Testis (tissue), 2 donors: ENCODE measurements at regions not wholly inside any gene's neighbourhood (a gene's known extent, or its start where the extent isn't known, plus 50 kb on each side); places are given as distances from the start of the nearest gene placed in this dataset.

Experiments used
- CTCF ChIP-seq, 3 experiments: fragments of 450-650 bp in 2 of 3; fragments of 200-600 bp in 1 of 3; sonication (generic) in 1 of 3; IDR thresholded peaks; one replicate each; pipeline ENCODE4 v1.5.1; 2016 to 2019; ENCODE audit warnings: antibody characterized with exemption in 3 of 3, mild to moderate bottlenecking in 2 of 3, moderate library complexity in 1 of 3
- POLR2A ChIP-seq: fragments of 450-650 bp; IDR thresholded peaks from one replicate; pipeline ENCODE4 v1.6.1; 2017; ENCODE audit warnings: antibody characterized with exemption, mild to moderate bottlenecking, moderate library complexity

GRCh38 chr21:30943243-30943642 lies 61.9 kb upstream of the KRTAP11-1 start:
- TF ChIP-seq CTCF (IDR thresholded peaks at IDR 0.05) (no peak), POLR2A (no peak)
